C4-2B (cell line): ENCODE measurements at regions not wholly inside any gene's neighbourhood (a gene's known extent, or its start where the extent isn't known, plus 50 kb on each side); places are given as distances from the start of the nearest gene placed in this dataset.

Source experiments
- ZFX ChIP-seq: fragments of 450-650 bp; IDR thresholded peaks from 2 replicates; pipeline ENCODE4 v1.6.1; 2017
- TF ChIP-seq, protein P1 (sequence below): fragments of 450-650 bp; conservative IDR thresholded peaks from 2 replicates; pipeline ENCODE4 v1.5.1; 2017; ENCODE audit warnings: mild to moderate bottlenecking

DNA sequence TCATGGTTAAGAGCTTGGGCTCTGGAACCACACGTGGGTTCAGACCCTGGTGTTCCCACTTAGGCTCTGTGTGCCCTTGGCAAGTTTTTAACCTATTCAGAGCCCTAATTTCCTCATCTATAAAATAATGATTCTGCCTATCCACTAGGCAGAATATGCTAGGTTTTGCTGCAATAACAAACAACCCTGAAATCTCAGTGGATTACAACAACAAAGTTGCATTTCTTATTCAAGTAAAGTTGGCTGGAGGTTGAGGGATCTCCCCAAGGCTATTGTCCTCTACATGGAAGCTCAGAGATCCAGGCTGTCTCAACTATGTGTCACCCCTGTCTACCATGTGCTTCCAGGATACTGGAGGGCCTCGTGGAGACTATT is 275.4 kb upstream of the SIX2 start:
- TF ChIP-seq, protein P1, sequence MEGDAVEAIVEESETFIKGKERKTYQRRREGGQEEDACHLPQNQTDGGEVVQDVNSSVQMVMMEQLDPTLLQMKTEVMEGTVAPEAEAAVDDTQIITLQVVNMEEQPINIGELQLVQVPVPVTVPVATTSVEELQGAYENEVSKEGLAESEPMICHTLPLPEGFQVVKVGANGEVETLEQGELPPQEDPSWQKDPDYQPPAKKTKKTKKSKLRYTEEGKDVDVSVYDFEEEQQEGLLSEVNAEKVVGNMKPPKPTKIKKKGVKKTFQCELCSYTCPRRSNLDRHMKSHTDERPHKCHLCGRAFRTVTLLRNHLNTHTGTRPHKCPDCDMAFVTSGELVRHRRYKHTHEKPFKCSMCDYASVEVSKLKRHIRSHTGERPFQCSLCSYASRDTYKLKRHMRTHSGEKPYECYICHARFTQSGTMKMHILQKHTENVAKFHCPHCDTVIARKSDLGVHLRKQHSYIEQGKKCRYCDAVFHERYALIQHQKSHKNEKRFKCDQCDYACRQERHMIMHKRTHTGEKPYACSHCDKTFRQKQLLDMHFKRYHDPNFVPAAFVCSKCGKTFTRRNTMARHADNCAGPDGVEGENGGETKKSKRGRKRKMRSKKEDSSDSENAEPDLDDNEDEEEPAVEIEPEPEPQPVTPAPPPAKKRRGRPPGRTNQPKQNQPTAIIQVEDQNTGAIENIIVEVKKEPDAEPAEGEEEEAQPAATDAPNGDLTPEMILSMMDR, result no peak
- TF ChIP-seq ZFX, result no peak
